Natural killer cell (primary cell): ENCODE measurements at regions not wholly inside any gene's neighbourhood (a gene's known extent, or its start where the extent isn't known, plus 50 kb on each side); places are given as distances from the start of the nearest gene placed in this dataset.

Experiments
- ATAC-seq, 3 donors: fragments of 150-1000 bp in 2 of 3; fragments of 200-7000 bp in 1 of 3; cut with Tn5 transposase; 1 replicate in 1 of 3; 2 replicates in 2 of 3; pipeline ENCODE4 v1.10.0; 2021; ENCODE audit warnings: mild to moderate bottlenecking in 2 of 3, moderate library complexity in 2 of 3
- DNase-seq, 2 donors: peaks; one replicate each; pipeline versions ENCODE4 v3.0.0 to v3.0.0-alpha.2; 2013 to 2021; ENCODE audit warnings: mixed read lengths in 1 of 2
- H3K27ac ChIP-seq: one replicate; pipeline ENCODE4 v1.5.1; 2013; ENCODE audit warnings: mild to moderate bottlenecking, low read length
- H3K27me3 ChIP-seq: one replicate; pipeline ENCODE4 v1.6.1; 2013; ENCODE audit warnings: low read length; ENCODE audit not compliant: control insufficient read depth, insufficient read depth
- H3K36me3 ChIP-seq: one replicate; pipeline ENCODE4 v1.6.1; 2013; ENCODE audit warnings: low read length; ENCODE audit not compliant: control insufficient read depth, insufficient read depth
- H3K4me1 ChIP-seq: one replicate; pipeline ENCODE4 v1.6.1; 2013; ENCODE audit warnings: low read length; ENCODE audit not compliant: control insufficient read depth, insufficient read depth
- H3K4me3 ChIP-seq: one replicate; pipeline ENCODE4 v1.5.1; 2013; ENCODE audit warnings: low read length
- H3K9me3 ChIP-seq: one replicate; pipeline ENCODE4 v1.6.1; 2013; ENCODE audit warnings: low read length; ENCODE audit not compliant: control insufficient read depth, insufficient read depth
- H3K27ac Mint-ChIP-seq, 2 donors: one replicate each; pipeline ENCODE4 v1.8.0; 2022; ENCODE audit warnings: mild to moderate bottlenecking in 2 of 2, mixed read lengths in 2 of 2, moderate library complexity in 1 of 2
- H3K27me3 Mint-ChIP-seq, 2 donors: one replicate each; pipeline ENCODE4 v1.8.0; 2022; ENCODE audit warnings: low read depth in 2 of 2, mixed read lengths in 2 of 2
- H3K36me3 Mint-ChIP-seq: one replicate; pipeline ENCODE4 v1.8.0; 2022; ENCODE audit warnings: mixed read lengths
- H3K4me1 Mint-ChIP-seq, 2 donors: one replicate each; pipeline ENCODE4 v1.8.0; 2022; ENCODE audit warnings: mixed read lengths in 2 of 2
- H3K4me3 Mint-ChIP-seq: one replicate; pipeline ENCODE4 v1.8.0; 2022; ENCODE audit warnings: mild to moderate bottlenecking, moderate library complexity, mixed read lengths
- H3K9me3 Mint-ChIP-seq, 2 donors: one replicate each; pipeline ENCODE4 v1.8.0; 2022; ENCODE audit warnings: mixed read lengths in 2 of 2
- CTCF ChIP-seq: fragments of 200-600 bp; IDR thresholded peaks from one replicate; pipeline ENCODE4 v1.8.0; 2022; ENCODE audit warnings: antibody characterized with exemption
- WGBS: methylation state at CpG from one replicate; pipeline ENCODE4 v1.1.7; 2013; ENCODE audit warnings: missing lambda C conversion rate; ENCODE audit not compliant: insufficient coverage; 5-methylcytosine and 5-hydroxymethylcytosine counted together
- intact Hi-C: fragments of 100-400 bp; cut with micrococcal nuclease; formaldehyde crosslinking; loops from one replicate; pipeline ENCODE4 v1.14.2; 2022

GRCh38 chr15:39127151-39127790 lies 453.6 kb upstream of the THBS1 start:
- Mint-ChIP-seq H3K27me3 (peaks cover 12 to 17% of the 10 kb centered on the region in 2 donors), H3K9me3 (no peaks in the 10 kb centered on the region), H3K36me3 (no peaks in the 10 kb centered on the region), H3K4me1 (no peaks in the 10 kb centered on the region), H3K4me3 (no peak overlapping the region), H3K27ac (no peak overlapping the region)
- WGBS = 80% methylated on average over 2 of the region's 2 CpGs
- Histone ChIP-seq H3K27me3 (no peaks in the 10 kb centered on the region), H3K4me3 (no peak overlapping the region), H3K27ac (no peak overlapping the region), H3K9me3 (no peaks in the 10 kb centered on the region), H3K4me1 (no peaks in the 10 kb centered on the region), H3K36me3 (no peaks in the 10 kb centered on the region)
- TF ChIP-seq CTCF = no peak
- intact Hi-C loops = no loop called here
- DNase-seq (no peak), ATAC-seq (no peak)

GRCh38 chr15:39127925-39128617 lies 452.8 kb upstream of the THBS1 start:
- no peaks in the 10 kb centered on the region for H3K27me3 ChIP-seq
- intact Hi-C loops = no loop called here
- Mint-ChIP-seq H3K4me3 (no peak overlapping the region), H3K27ac (no peak overlapping the region), H3K27me3 (peaks cover 12 to 14% of the 10 kb centered on the region in 2 donors), H3K36me3 (no peaks in the 10 kb centered on the region), H3K4me1 (no peaks in the 10 kb centered on the region), H3K9me3 (no peaks in the 10 kb centered on the region)
- H3K36me3 ChIP-seq = no peaks in the 10 kb centered on the region
- no peak for ATAC-seq
- no peak for TF ChIP-seq CTCF
- no peaks in the 10 kb centered on the region for H3K4me1 ChIP-seq
- 79% methylated on average over 2 of the region's 2 CpGs for WGBS
- no peak overlapping the region for H3K4me3 ChIP-seq
- no peak overlapping the region for H3K27ac ChIP-seq
- no peak for DNase-seq
- H3K9me3 ChIP-seq = no peaks in the 10 kb centered on the region

GRCh38 chr15:39128746-39129145 lies 452.1 kb upstream of the THBS1 start:
- no peak for DNase-seq
- TF ChIP-seq CTCF = no peak
- H3K27ac ChIP-seq = no peak overlapping the region
- intact Hi-C loops = no loop called here
- Mint-ChIP-seq H3K9me3 (no peaks in the 10 kb centered on the region), H3K36me3 (no peaks in the 10 kb centered on the region), H3K4me1 (no peaks in the 10 kb centered on the region), H3K27ac (no peak overlapping the region), H3K4me3 (no peak overlapping the region), H3K27me3 (peaks cover 12% of the 10 kb centered on the region in 2 donors)
- H3K9me3 ChIP-seq = no peaks in the 10 kb centered on the region
- WGBS = 90% methylated on average over 1 of the region's 2 CpGs
- no peaks in the 10 kb centered on the region for H3K4me1 ChIP-seq
- no peak overlapping the region for H3K4me3 ChIP-seq
- H3K27me3 ChIP-seq = no peaks in the 10 kb centered on the region
- ATAC-seq = no peak
- H3K36me3 ChIP-seq = no peaks in the 10 kb centered on the region
